EH (cell line): ENCODE measurements at regions not wholly inside any gene's neighbourhood (a gene's known extent, or its start where the extent isn't known, plus 50 kb on each side); places are given as distances from the start of the nearest gene placed in this dataset.
"Not testable (repeated sequence)": the region's sequence is repeated elsewhere in the genome, so short reads cannot be mapped to it uniquely, and the experiment has no call there.

Source experiments
- DNase-seq: peaks from one replicate; pipeline ENCODE4 v3.0.0-alpha.2; 2015; ENCODE audit warnings: low read depth

DNA sequence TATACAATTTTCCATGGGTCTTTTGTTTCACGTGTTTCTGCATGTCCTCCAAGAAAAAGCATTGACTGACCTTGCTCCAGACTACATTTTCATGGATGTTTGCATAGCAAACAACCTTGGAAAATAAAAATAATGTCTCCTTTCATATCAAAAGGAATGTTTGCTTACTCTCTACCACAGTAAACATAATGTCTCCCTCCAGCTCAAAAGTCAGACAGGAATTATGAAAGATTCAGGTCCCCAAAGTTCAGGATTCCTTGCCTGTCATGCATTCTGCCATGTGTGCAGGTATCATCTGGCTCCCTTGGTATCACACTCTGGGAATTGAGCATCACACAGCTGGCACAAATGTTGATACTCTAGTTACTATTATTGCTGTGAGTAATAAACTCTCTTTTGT is 103.1 kb upstream of the ZC3H15 start:
- no peak for DNase-seq

DNA sequence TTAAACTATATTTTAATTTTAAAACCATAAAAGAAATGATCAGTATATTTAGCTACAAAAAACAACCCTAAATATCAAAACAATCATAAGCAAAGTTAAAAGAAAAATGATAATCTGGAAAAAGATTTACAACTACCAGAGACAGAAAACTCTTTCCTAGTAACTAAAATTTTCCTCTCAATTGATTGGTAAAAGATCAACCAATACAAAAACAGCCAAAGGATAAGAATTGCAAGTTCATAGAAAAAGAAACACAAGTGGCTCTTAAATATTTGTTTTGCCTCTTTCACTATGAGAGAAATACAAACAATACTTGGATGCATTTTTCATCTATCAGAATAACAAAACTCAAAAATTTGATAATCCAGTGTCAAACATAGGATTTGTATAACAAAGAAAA is 101.8 kb upstream of the ZC3H15 start:
- DNase-seq = no peak

DNA sequence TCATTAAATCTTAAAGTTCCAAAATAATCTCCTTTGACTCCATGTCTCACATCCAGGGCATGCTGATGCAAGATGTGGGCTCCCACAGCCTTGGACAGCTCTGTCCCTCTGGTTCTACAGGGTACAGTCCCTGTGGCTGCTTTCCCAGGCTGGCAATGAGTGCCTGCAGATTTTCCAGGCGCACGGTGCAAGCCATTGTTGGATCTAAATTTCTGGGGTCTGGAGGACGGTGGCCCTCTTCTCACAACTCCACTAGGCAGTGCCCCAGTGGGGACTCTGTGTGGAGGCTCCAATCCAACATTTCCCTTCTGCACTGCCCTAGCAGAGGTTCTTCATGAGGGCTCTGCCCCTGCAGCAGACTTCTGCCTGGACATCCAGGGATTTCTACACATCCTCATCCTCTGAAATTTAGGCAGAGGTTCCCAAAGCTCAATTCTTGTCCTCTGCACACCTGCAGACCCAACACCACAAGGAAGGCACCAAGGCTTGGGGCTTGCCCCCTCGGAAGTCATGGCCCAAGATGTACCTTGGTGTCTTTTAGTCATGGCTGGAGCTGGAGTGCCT is 100.3 kb upstream of the ZC3H15 start:
- not testable (repeated sequence) for DNase-seq

DNA sequence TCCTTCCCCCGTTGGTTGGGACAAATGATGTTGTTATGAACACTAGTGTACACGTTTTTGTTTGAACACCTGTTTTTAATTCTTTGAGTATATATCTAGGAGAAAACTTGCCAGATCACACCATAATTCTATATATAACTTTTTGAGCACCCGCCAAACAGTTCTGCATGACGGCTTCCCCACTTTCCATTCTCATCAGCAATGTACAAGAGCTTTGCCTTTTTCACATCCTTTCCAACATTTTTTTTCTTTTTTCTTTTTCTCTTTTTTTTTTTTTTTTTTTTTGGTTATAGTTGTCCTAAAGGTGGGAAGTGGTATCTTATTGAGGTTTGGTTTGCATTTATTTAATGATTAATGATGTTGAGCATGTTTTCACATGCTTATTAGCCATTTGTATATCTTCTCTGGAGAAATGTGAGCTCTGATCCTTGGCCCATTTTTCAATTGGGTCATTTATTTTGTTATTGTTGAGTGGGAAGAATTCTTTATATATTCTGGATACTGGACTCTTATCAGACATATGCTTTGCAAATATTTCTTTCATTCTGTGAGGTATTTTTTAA is 86.9 kb upstream of the ZC3H15 start:
- no peak for DNase-seq

DNA sequence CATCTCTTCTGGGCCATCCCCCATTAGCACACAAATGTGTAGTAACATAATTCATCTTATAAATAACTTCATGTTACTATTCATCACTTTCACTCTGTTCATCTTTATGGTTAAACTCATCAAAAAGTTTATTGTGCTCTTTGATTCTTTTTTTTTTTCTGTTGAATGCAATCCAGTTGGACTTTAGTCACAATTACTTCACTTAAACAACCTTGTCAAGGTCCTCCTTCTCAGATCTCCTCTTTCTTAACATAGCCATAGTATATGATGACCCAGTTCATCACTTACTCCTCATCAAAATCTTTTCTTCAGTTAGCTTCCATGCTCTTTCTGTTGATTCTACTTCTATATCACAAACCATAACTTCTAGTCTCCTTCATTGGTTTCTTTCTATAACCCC is 80.2 kb upstream of the ZC3H15 start:
- DNase-seq = no peak

DNA sequence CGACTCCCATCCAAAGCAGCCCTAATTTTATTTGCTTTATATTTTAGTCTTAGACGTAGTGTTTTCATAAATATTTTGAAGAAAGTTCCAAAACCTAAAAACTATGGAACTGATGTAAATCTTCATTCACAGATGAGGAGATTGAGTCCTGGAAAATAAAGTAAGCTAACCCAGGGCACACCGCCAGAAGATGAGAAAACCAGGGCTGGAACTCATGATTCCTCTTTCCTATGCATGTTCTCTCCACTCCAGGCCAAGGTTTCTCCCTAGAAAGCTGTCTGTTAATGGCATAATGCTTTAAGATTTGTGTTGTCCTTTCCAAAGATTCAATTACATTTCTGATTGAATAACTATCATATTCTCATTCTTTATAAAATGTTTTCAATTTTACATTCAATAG is 78.4 kb upstream of the ZC3H15 start:
- DNase-seq = no peak

DNA sequence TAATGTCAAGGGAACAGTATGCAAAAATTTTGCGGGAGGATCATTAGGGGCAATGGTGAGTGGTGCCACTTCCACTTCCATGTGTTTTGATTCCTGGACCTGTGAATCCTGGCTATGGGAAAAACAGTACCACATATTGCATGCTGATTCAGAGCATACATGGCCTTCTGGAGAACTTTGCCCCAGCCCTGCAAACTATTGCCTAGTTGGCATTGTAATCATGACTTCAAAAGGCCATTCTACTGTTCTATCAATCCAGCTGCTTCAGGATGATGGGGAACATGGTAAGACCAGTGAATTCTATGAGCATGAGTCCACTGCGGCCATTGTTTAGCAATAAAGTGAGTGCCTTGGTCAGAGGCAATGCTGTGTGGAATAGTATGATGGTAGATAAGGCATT is 75.3 kb upstream of the ZC3H15 start:
- DNase-seq = no peak

DNA sequence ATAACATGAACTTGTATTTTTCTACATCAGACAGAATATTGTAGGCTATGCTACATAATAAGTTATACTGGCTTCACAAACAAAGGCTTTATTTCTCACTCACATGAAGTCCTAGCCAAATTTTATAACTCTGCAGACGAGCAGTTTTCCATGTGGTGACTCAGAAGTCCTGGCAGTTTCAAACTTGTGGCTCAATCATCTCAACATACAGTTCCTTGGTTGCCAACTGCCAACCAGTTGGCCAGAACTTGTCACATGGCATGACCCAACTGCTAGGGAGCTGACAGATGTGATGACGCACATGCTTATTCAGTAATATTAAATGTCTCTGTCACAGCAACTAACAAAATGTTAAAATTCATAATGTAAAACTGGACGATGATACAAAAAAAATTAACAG is 63.8 kb upstream of the ZC3H15 start:
- peak; percentile 49 for DNase-seq

DNA sequence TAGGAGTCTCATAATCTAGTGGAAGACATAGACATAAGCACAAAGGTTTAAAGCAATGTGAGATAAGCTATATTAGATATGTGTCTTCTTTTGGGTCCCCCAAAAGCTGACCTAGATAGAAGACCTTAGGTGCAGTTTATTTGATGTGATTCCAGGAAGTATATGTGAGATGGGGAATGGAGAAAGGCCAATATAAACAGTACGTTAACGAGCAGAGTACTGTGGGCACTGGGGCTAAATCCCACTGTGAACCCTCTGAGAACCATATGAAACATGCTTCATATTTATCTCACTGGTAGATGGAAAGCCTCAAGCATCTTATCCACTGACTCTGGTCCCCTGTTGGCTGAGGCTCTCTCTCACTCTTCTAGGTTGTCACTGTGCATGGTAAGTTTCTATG is 62.6 kb upstream of the ZC3H15 start:
- DNase-seq = no peak

DNA sequence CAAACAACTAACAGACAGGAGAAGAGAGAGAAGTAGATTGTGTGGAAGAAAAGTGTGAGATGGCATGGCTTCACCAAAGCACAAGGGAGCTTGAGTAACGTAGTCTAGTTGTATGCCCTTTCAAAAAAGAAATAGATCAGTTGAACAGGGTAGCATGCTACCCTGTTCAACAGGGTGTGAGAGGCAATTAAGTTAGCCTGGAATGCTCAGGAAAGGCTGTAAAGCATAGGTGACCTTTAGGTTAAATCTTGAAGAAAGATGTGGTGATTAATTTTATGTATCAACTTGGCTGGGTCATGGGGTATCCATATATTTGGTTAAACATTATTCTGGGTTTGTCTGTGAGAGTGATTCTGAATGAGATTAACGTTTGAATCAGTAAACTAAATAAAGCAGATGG is 61.8 kb upstream of the ZC3H15 start:
- DNase-seq = no peak

DNA sequence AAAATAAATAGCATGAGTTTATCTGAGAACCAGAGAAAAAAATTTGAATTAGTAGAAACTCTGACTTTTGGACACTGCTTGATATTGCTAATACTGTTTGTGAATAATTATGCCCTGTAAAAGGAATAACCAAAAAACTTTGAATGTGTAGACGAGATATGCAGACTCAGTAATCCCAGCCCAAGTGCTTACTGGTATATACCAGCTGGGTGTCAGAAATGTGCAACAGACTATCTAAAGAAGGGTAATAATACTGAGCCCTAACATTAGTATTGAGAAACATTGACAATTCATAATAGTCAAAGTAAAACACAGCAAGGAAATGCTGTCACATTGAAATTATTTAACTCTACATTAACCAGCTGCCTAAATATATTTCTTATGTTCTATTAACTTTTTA is 60.5 kb upstream of the ZC3H15 start:
- DNase-seq = no peak

DNA sequence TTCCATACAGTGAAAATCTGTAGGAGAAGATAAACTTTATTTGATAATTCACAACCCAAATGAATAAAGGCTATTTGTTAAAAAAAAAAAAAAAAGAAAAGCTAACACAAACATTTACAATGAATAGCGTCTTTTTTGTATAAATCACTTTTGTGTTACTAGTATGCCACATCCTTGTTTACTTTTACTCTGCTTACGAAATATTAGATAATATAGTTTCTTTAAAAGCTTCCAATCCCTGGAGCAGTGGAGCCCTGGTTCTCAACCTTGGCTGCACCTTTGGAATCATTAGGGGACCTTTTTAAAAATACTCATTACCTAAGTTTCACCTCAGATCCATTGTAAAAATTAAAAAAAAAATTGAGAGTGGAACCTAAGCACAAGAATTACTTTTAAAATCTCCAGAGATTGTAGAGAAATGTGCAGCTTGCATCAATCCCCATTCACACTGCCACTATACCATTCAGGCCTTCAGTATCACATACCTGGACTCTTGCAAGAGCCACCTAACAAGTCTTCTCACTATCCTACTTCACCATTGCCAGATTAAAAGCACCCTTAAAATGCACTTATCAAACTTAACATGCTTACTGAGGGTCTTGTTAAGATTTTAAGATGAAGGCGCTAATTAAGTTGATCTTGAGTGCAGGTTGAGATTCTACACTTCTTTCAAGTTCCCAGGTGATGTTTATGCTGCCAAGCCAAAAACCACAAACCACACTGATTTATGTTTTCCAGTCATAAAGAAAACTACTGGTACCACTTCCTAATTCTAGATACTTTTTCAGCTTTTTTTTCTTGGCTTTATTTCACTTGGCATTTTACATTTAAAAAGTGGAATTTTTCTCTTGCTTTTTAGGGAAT is 59.7 kb upstream of the ZC3H15 start:
- no peak for DNase-seq

DNA sequence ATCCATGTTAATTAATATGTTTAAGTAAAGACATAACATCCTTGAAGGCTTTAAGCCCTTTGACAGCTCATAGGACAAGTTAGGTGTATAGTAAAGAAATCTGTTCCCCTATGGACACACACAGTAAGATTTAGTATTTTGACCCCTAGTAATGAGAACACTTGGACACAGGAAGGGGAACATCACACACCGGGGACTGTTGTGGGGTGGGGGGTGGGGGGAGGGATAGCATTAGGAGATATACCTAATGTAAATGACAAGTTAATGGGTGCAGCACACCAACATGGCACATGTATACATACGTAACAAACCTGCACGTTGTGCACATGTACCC is 59.1 kb upstream of the ZC3H15 start:
- DNase-seq = not testable (repeated sequence)

DNA sequence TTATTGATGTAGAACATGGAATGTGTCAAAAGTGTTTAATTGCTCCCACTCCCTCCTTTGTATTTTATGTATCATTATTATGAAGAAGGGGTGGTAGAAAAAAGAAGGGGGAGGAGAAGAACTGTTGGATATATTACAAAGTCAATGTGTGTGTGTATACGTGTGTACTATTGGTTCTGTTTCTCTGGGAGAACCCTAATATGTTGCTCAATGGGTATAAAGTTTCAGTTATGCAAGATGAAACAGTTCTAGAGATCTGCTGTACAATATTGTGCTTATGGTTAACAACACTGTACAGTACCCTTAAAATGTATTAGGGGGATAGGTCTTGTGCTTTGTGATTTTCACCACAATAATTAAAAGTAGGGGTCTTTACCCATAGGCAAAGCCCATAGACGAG is 58.1 kb upstream of the ZC3H15 start:
- DNase-seq = no peak

DNA sequence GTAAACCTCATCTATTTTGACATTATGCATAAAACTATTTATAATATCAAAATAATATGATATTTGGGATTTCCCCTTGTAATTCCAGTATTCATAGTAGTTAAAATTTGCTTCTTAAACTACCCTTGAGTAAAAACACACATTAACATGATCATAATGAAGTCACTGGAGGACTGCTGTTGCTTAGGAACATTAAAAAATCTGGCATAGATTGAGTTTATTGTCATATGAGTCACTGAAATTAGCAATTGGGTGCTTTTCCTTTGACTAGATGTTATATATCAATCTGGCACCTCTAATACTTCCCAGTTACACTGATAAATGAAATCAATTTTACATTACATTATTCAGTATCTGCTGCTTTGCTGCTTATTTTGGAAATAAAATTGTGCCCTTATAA is 57.0 kb upstream of the ZC3H15 start:
- no peak for DNase-seq

DNA sequence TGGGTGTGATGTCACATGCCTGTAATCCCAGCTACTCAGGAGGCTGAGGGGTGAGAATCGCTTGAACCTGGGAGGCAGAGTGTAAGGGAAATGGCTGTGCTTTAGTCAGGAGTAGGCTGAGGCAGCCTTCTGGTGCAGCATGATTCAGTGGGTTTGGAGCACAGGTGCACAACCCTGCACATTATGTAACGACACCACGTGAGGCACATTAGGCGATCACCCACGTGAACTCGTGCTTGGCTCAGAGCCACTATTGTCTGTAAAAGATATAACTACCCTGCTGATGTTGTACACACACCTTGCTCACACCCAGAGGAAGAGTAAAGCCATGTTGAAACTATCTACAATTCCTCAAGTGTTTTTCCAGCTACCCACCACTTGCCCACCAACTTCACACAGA is 54.8 kb upstream of the ZC3H15 start:
- no peak for DNase-seq

DNA sequence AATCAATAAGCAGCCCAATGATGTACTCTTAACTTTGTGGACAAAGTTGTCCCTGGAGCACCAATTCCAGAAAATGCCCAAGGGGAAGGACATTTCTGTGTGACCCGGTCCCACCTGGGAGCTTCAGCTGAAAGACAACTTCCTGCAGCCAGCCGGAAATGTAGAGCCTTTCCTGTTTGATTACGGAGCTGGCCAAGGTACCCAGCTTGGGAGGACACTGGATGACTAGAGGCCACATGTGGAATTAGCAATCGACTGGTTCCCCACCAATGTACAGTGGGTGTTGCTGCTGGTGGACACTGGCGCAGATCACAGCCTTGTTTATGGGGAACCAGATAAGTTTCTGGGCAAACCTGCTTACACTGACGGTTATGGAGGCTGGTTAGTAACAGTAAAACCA is 53.0 kb upstream of the ZC3H15 start:
- DNase-seq = no peak

DNA sequence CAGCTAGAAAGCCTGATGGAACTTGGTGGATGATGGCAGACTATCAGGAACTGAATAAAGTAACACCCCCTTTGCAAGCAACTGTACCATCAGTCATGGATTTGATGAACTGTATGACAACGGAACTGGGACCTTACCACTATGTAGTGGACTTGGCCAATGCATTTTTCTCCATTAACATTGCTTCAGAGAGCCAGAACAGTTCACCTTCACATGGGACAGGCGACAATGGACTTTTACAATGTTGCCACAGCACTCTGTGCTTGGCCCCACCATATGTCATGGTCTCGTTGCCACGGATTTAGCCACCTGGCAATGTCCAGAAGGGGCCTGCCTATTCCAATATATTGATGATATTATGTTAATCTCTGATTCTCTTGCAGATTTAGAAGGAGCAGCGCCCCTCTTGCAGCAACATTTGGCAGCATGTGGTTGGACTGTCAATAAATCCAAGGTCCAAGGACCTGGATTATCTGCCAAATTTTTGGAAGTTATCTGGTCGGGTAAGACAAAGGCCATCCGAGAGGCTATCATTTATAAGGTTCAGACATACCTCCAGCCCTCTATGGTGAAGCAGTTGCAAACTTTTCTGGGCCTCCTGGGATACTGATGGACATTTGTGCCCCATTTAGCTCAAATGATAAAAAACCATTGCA is 52.2 kb upstream of the ZC3H15 start:
- no peak for DNase-seq
